Skeletal muscle cell (primary cell): ENCODE measurements at regions not wholly inside any gene's neighbourhood (a gene's known extent, or its start where the extent isn't known, plus 50 kb on each side); places are given as distances from the start of the nearest gene placed in this dataset.
A peak's percentile ranks its signal among the peaks of the same experiment; 100 is the strongest.

Experiments used
- DNase-seq: peaks from one replicate; pipeline ENCODE4 v3.0.0-alpha.2; 2010; ENCODE audit warnings: low read depth
- H3K4me3 ChIP-seq: 2 replicates; pipeline ENCODE4 v1.5.1; 2011; ENCODE audit warnings: low read depth, mild to moderate bottlenecking, control low read depth, low read length, moderate library complexity

DNA sequence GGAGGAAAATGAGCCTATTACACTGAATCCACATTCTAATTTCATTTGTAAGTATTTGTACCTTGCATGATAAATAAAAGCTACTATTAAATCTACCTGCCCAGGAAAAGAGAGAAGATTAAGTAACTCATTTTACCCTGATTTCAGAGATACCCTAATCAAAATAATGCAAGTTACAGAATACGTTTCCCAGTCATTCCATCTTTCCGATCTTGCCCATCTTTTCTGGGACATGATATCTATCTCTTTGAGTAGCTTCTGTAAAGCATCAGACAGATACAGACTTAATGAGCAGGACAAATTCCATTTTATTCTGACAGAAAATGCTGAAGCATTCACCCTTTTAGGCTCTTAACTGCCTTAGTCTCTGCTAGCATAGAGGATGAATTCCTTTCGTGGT is 56.6 kb downstream of the SPRY2 start:
- no peak for DNase-seq
- H3K4me3 ChIP-seq, result no peak overlapping the region

DNA sequence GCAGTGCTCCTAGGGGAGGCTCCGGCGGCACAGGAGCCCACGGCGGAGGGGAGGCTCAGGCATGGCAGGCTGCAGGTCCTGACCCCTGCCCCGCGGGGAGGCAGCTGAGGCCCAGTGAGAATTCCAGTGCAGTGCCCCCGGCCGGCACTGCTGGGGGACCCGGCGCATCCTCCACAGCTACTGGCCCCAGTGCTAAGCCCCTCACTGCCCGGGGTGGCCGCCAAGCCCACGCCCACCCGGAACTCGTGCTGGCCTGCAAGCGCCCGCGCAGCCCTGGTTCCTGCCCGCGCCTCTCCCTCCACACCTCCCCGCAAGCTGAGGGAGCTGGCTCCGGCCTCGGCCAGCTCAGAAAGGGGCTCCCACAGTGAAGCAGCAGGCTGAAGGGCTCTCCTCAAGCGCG is 62.2 kb downstream of the SPRY2 start:
- no peak for DNase-seq

DNA sequence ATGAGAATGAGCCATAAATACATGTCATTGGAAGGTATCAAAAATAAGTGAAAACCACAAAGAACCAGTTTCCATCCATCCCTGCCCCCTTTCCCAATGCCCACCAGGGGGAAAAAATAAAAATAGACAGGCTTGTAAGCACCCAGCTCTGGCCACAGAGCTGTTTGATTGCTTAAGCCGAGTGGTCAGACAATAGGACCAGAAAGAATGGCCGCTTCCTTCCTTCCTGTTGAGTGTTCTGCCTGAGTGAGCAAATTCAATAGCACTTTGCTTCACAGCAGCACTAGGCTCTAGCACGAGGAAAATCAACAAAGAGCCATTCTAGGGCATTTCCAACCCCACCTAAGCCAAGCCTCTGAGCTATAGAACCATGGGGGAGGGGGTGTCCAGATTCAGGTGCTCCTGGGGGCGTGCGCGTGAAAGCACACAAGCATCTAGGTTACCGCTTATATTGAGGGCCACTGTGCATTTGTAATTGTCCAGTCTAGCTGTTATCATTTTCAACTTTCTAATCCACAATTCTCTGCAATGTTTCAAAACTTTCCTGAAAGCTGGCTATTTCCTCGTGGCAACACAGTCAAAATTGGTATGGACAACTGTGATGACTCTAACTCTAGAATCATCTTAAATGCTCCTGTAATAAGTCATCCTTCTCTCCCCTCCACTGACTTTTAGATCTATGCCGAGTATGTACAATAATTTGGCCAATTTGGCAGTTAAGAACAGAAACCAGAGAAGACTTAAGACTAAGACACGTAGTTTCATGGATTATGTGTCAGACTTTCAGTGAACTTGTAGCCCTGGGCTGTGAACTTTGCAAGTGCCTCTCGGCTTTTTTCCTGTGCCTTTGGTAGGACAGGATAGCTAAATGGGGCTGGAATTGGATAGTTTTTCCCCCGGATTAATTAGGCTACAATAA is 64.3 kb downstream of the SPRY2 start:
- no peak overlapping the region for H3K4me3 ChIP-seq
- peak; percentile 4 for DNase-seq

More for the DNA sequence above, 62.2 kb downstream of the SPRY2 start:
- no peak overlapping the region for H3K4me3 ChIP-seq

DNA sequence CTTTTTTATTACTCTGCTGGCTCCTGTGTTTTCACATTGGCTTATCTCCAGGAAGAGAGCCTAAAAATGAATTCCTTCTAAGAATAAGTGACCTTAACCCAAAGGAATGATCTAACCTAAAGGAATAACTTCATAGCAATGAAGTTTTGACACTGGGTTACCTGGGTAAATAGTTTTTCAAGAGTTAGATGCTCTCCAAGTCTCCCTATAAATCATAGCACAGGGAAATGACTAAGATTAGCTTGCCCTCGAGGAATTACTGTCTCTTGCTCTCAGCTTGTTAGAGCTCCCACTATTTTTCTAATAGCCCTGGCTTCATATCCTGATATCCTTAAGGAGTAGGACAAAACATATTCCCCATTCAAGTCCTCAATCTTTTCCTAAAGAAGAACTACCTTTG is 66.3 kb downstream of the SPRY2 start:
- no peak overlapping the region for H3K4me3 ChIP-seq
- DNase-seq, result no peak

DNA sequence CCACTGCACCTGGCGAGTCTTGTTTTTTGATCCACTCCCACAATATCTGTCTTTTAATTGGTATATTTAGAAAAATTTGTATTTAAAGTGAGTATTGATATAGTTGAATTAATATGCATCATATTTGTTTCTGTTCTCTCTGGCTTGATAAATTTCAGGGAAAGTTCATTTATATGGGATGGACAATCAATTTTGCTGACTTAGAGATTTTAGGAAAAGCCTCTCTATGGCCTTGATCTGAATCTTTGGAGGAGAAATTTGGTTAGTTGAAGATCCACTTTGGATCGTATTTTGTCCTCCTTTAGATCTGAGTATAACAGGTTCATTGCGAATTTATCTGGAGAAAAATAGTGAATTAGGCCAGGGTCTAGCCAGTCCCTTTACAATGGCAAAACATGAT is 67.2 kb downstream of the SPRY2 start:
- H3K4me3 ChIP-seq, result no peak overlapping the region
- DNase-seq, result no peak

GRCh38 chr13:80265348-80265747 is 75.6 kb downstream of the SPRY2 start:
- no peak overlapping the region for H3K4me3 ChIP-seq

GRCh38 chr13:80263745-80264513 is 77.0 kb downstream of the SPRY2 start:
- no peak overlapping the region for H3K4me3 ChIP-seq
- DNase-seq, result no peak

More at GRCh38 chr13:80265348-80265747, 75.6 kb downstream of the SPRY2 start:
- no peak for DNase-seq

- H3K4me3 ChIP-seq, result no peak overlapping the region
- DNase-seq, result no peak
These were observed 78.8 kb downstream of the SPRY2 start for GRCh38 chr13:80262051-80262695.

DNA sequence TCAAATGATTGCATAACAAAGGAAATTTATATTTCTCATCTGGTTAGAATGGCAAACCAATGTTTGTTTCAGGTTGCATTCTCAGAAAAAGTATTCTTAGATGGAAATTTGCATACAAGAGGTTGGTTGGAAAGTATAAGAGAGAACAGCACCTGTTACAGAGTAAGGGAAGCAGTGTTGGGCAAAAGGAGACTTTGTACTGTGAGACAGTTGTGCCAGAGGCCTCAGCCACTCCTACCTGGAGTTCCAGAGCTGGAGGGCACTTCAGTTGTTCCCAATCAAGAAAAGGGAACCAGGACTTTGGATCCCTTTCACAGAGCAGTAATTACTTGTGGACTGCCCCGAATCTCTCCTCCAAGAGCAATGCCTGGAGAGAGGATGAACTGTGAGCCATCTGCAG is 81.8 kb downstream of the SPRY2 start:
- H3K4me3 ChIP-seq, result no peak overlapping the region
- DNase-seq, result no peak

GRCh38 chr13:80256352-80256932 is 84.5 kb downstream of the SPRY2 start:
- no peak overlapping the region for H3K4me3 ChIP-seq
- DNase-seq, result no peak

GRCh38 chr13:80255946-80256345 is 85.0 kb downstream of the SPRY2 start:
- H3K4me3 ChIP-seq, result no peak overlapping the region
- DNase-seq, result no peak

DNA sequence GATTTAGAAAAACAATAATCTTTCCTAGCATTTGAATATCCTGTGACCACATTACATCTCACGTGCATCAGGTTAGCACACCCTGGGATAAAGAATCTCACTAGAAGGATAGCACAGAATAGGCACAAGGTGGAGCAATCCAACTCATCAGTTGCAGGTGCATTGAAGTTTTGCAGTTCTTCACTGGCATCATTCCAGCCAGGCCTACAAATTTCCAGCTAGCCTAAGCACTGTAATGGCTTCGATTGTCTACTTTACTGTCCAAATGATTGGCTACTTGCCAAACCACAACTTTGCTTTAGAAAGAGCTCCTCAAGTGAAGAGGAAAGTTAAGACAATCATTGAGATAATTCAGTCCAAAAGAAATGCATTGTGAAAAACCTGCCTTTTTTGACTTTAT is 89.5 kb downstream of the SPRY2 start:
- DNase-seq, result peak; percentile 67
- H3K4me3 ChIP-seq, result no peak overlapping the region

DNA sequence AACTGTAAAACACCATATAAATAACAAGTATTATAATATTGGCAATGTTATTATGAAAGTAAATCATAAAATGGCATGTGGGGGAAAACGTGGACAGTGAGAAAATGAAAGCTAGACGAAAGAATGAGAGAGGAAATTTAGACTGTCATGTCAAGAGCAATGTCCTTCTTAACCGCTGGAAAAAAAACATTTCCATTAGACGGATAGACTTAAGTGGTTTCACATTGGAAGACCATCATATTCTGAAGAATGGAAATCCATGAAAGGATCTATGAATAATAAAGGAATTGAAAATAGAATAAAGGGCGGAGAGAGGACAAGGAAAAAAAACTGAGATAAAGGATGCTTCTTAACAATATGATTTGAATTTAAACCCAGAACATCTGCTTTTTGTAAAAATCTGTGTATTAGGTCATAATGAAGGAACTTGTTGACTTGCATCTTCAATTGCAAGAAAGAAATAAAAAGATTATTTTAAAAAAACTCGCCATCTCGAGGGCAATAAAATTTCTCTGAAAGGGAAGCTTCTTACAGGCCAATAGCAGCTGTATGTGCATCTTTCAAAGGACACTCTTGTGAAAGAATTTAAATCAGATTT is 90.6 kb downstream of the SPRY2 start:
- H3K4me3 ChIP-seq, result peak overlapping the region; percentile 17
- DNase-seq, result no peak

- no peak for DNase-seq
These were observed 91.3 kb downstream of the SPRY2 start for GRCh38 chr13:80249516-80250212.

GRCh38 chr13:80245162-80245733 is 95.7 kb downstream of the SPRY2 start:
- no peak for DNase-seq
- H3K4me3 ChIP-seq, result no peak overlapping the region

More at GRCh38 chr13:80249516-80250212, 91.3 kb downstream of the SPRY2 start:
- peak overlapping the region; percentile 17 for H3K4me3 ChIP-seq

GRCh38 chr13:80244574-80244973 is 96.4 kb downstream of the SPRY2 start:
- no peak overlapping the region for H3K4me3 ChIP-seq
- no peak for DNase-seq

- H3K4me3 ChIP-seq, result no peak overlapping the region
- no peak for DNase-seq
These were observed 98.0 kb downstream of the SPRY2 start for GRCh38 chr13:80242728-80243427.
